Prostate gland (tissue), 2 donors: ENCODE measurements at regions not wholly inside any gene's neighbourhood (a gene's known extent, or its start where the extent isn't known, plus 50 kb on each side); places are given as distances from the start of the nearest gene placed in this dataset.

Source experiments
- DNase-seq: peaks from one replicate; pipeline ENCODE4 v3.0.0-alpha.2; 2019; ENCODE audit warnings: low spot score
- H3K27ac ChIP-seq, 2 donors: fragments of 200-600 bp; sonication (generic); 2 replicates each; pipeline ENCODE4 v1.5.1; 2017 to 2019
- H3K27me3 ChIP-seq: fragments of 200-600 bp; sonication (generic); replicated peaks from 2 replicates; pipeline ENCODE4 v1.5.1; 2019; ENCODE audit not compliant: insufficient read depth
- H3K36me3 ChIP-seq, 2 donors: fragments of 200-600 bp; sonication (generic); 1 replicate in 1 of 2; 2 replicates in 1 of 2; pipeline versions ENCODE4 v1.5.1 to v1.8.1; 2017 to 2019
- H3K4me1 ChIP-seq: fragments of 200-600 bp; sonication (generic); replicated peaks from 2 replicates; pipeline ENCODE4 v1.5.1; 2019
- H3K4me3 ChIP-seq, 2 donors: fragments of 200-600 bp; sonication (generic); 2 replicates each; pipeline ENCODE4 v1.5.1; 2017 to 2019
- H3K9me3 ChIP-seq: fragments of 200-600 bp; sonication (generic); 2 replicates; pipeline ENCODE4 v1.5.1; 2017
- POLR2A ChIP-seq: fragments of 450-650 bp; IDR thresholded peaks from one replicate; pipeline ENCODE4 v1.6.1; 2016; ENCODE audit warnings: antibody characterized with exemption, mild to moderate bottlenecking
- POLR2AphosphoS5 ChIP-seq: sonication (generic); formaldehyde crosslinking; IDR thresholded peaks from one replicate; pipeline ENCODE4 v1.6.1; 2017; ENCODE audit warnings: antibody characterized with exemption
- WGBS: methylation state at CpG from one replicate; pipeline ENCODE4 v1.1.5; 2018; 5-methylcytosine and 5-hydroxymethylcytosine counted together
- intact Hi-C: fragments of 100-400 bp; cut with DNase I; formaldehyde crosslinking; loops from one replicate; pipeline ENCODE4 v1.14.2; 2022
- TF ChIP-seq, protein P1 (sequence below), 4 experiments: fragments of 200-600 bp in 2 of 4; fragments of 450-650 bp in 2 of 4; sonication (generic) in 2 of 4; IDR thresholded peaks; 1 replicate in 3 of 4; 2 replicates in 1 of 4; pipeline ENCODE4 v1.5.1; 2016 to 2019; ENCODE audit warnings: antibody characterized with exemption in 4 of 4, mild to moderate bottlenecking in 2 of 4, moderate library complexity in 2 of 4

GRCh38 chr3:82520846-82521245 is 759.4 kb upstream of the GBE1 start:
- WGBS = 22% methylated on average over 2 of the region's 2 CpGs

DNA sequence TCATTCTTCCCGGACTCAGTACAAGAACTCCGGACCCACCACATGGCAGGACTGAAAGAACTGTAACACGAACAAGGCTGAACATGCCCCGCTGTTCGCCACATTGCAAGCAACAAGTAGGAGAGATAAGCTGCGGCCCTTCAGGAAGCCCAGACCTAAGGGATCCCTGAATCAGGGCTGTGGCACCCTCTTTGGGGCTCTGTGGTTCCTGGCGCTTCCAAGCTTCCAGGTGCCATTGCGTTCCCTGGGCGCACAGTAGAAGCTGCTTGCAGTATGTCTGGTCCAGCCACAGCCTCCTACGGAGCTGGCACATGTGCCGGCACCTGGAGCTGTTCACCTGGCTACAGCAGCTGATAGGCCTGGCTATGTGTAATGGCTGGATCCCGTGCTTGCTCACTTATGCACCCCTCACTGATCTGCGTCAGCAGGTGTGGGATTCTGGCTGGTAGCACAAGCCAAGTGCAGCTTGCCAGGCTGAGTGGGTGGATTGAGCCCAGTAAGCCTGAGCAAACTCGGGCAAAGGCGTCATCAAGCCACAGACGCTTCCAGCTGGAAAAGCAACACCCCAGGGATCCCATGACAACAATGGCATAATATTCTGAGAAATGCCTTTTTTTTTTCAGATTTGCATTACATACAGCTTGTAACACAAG is 748.6 kb upstream of the GBE1 start:
- intact Hi-C loops = no loop called here
- no peaks in the 10 kb centered on the region for H3K4me1 ChIP-seq
- H3K9me3 ChIP-seq = no peaks in the 10 kb centered on the region
- no peak overlapping the region for H3K4me3 ChIP-seq
- no peak for DNase-seq
- WGBS = 96% methylated on average over 16 of the region's 16 CpGs
- H3K27me3 ChIP-seq = no peaks in the 10 kb centered on the region
- no peaks in the 10 kb centered on the region for H3K36me3 ChIP-seq
- no peak overlapping the region for H3K27ac ChIP-seq
- TF ChIP-seq POLR2A (no peak), POLR2AphosphoS5 (no peak)
- TF ChIP-seq, protein P1, sequence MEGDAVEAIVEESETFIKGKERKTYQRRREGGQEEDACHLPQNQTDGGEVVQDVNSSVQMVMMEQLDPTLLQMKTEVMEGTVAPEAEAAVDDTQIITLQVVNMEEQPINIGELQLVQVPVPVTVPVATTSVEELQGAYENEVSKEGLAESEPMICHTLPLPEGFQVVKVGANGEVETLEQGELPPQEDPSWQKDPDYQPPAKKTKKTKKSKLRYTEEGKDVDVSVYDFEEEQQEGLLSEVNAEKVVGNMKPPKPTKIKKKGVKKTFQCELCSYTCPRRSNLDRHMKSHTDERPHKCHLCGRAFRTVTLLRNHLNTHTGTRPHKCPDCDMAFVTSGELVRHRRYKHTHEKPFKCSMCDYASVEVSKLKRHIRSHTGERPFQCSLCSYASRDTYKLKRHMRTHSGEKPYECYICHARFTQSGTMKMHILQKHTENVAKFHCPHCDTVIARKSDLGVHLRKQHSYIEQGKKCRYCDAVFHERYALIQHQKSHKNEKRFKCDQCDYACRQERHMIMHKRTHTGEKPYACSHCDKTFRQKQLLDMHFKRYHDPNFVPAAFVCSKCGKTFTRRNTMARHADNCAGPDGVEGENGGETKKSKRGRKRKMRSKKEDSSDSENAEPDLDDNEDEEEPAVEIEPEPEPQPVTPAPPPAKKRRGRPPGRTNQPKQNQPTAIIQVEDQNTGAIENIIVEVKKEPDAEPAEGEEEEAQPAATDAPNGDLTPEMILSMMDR (IDR thresholded peaks at IDR 0.05) = no peak

More at GRCh38 chr3:82520846-82521245, 759.4 kb upstream of the GBE1 start:
- no peak overlapping the region for H3K27ac ChIP-seq
- H3K4me1 ChIP-seq = no peaks in the 10 kb centered on the region
- intact Hi-C loops = no loop called here
- H3K36me3 ChIP-seq = no peaks in the 10 kb centered on the region
- H3K4me3 ChIP-seq = no peak overlapping the region
- H3K27me3 ChIP-seq = no peaks in the 10 kb centered on the region
- no peak for DNase-seq
- no peak for TF ChIP-seq POLR2AphosphoS5
- TF ChIP-seq, protein P1 (IDR thresholded peaks at IDR 0.05) = no peak
- no peak for TF ChIP-seq POLR2A
- no peaks in the 10 kb centered on the region for H3K9me3 ChIP-seq

DNA sequence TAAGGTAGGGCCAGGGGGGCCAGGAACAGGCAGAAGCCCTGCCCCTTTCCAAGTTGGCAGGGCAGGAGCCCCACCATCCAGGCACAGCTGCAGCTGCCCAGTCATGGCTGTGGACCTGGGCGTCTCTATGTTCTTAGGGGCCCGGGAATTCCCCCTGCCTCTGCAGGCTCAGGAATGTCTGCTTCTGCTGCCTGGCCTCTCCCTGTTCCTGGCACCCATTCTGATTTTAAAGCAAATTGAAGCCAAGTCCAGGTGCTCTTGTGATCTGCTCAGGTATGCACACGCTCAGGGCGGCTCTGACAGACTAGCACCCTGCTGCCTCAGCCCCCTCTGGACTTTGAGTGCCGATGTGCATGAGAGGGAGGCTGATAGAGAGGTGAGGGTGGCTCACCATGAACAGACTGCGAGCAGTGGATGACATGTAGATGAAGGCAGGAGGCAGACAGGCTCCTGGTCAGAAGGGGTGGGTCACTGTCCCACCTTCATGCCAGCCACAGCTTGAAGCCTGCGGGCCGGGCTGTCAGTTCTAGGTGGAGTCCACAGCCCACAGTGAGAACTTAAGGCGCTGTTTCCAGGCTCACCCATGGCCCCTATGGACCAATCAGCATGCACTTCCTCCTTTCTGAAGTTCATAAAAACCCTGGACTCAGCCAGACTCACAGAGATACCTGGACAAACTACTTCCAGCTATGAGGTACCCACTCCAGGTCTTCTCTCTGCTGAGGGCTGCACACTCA is 747.8 kb upstream of the GBE1 start:
- H3K27me3 ChIP-seq = no peaks in the 10 kb centered on the region
- H3K4me3 ChIP-seq = no peak overlapping the region
- no peaks in the 10 kb centered on the region for H3K9me3 ChIP-seq
- WGBS = 80% methylated on average over 7 of the region's 9 CpGs
- intact Hi-C loops = no loop called here
- no peaks in the 10 kb centered on the region for H3K36me3 ChIP-seq
- H3K4me1 ChIP-seq = no peaks in the 10 kb centered on the region
- no peak overlapping the region for H3K27ac ChIP-seq
- DNase-seq = no peak
- TF ChIP-seq POLR2A (no peak), POLR2AphosphoS5 (no peak)
- TF ChIP-seq, protein P1 (IDR thresholded peaks at IDR 0.05) = no peak

DNA sequence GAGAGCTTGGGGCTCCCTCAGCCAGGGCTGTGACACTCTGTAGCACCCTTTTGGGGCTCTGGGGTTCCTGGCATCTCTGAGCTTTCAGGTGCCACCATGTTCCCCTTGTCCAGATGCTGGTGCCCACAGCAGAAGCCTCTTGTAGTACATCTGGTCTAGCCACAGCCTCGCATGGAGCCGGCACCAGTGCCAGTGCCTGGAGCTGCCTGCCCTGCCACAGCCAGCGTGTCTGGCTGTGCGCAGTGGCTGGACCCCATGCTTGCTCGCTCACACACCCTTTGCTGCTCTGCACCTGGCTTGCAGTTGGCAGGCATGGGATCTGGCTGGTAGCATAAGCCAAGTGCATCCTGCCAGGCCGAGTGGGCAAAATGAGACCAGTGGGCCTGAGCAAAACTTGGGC is 744.8 kb upstream of the GBE1 start:
- no peaks in the 10 kb centered on the region for H3K27me3 ChIP-seq
- DNase-seq = no peak
- WGBS = 93% methylated on average over 6 of the region's 6 CpGs
- H3K4me1 ChIP-seq = no peaks in the 10 kb centered on the region
- no peak overlapping the region for H3K27ac ChIP-seq
- no peaks in the 10 kb centered on the region for H3K9me3 ChIP-seq
- intact Hi-C loops = no loop called here
- no peaks in the 10 kb centered on the region for H3K36me3 ChIP-seq
- TF ChIP-seq, protein P1 (IDR thresholded peaks at IDR 0.05) = no peak
- no peak for TF ChIP-seq POLR2AphosphoS5
- no peak for TF ChIP-seq POLR2A
- no peak overlapping the region for H3K4me3 ChIP-seq
